HCT116 (cell line): ENCODE measurements at regions not wholly inside any gene's neighbourhood (a gene's known extent, or its start where the extent isn't known, plus 50 kb on each side); places are given as distances from the start of the nearest gene placed in this dataset.

ENCODE experiments used
- ATAC-seq: fragments of 200-7000 bp; cut with Tn5 transposase; 2 replicates; pipeline ENCODE4 v1.9.1; 2020; ENCODE audit warnings: mild to moderate bottlenecking, moderate library complexity
- BruUV-seq: library from RNA; stranded (reverse); fragments of 400-500 nt; replicated peaks from 2 replicates; lab custom pipeline; 2021; lab: Mats Ljungman, UMichigan
- CTCF ChIA-PET: fragments of 300-600 bp; sonication (Branson Sonifier 250); formaldehyde crosslinking; loops from one replicate; lab custom pipeline; 2021; ENCODE audit warnings: antibody characterized with exemption; lab: Charles Lee
- POLR2A ChIA-PET: fragments of 300-600, 350-600 bp; sonication (Branson Sonifier 250); formaldehyde crosslinking; loops from one replicate; lab custom pipeline; 2021; ENCODE audit warnings: antibody characterized with exemption; lab: Charles Lee
- RAD21 ChIA-PET, 2 experiments: fragments of 300-600 bp; sonication (Branson Sonifier 250); formaldehyde crosslinking; loops; one replicate each; lab custom pipeline; 2023; ENCODE audit warnings: low total read pairs in 2 of 2; ENCODE audit not compliant: uncharacterized antibody in 2 of 2, unreplicated experiment in 2 of 2, low non-redundant PET in 1 of 2; lab: Charles Lee
- DNase-seq: peaks from one replicate; pipeline ENCODE4 v3.0.0-alpha.2; 2010; ENCODE audit warnings: low read depth, low spot score
- H2AFZ ChIP-seq: fragments of 200-600 bp; shearing (Covaris generic), sonication (generic); 2 replicates; pipeline ENCODE4 v1.6.1; 2017; ENCODE audit warnings: low read depth, mixed run types, mixed read lengths, antibody characterized with exemption, low read length; ENCODE audit not compliant: poor library complexity, severe bottlenecking
- H3K27ac ChIP-seq: 2 replicates; pipeline ENCODE4 v1.5.1; 2012; ENCODE audit warnings: low read depth, low read length
- H3K27me3 ChIP-seq: fragments of 200-600 bp; sonication (generic); 2 replicates; pipeline ENCODE4 v1.6.1; 2016; ENCODE audit warnings: mixed run types, low read length, mixed read lengths; ENCODE audit not compliant: insufficient read depth
- H3K36me3 ChIP-seq, 2 experiments: fragments of 200-500 bp in 1 of 2; fragments of 200-600 bp in 1 of 2; sonication (Bioruptor generic) in 1 of 2; sonication (generic) in 1 of 2; 2 replicates each; pipeline versions ENCODE4 v1.5.1 to v1.6.1; 2014 to 2016; ENCODE audit warnings: low read length in 2 of 2, inconsistent platforms in 1 of 2, mixed read lengths in 1 of 2, mixed run types in 1 of 2; ENCODE audit not compliant: insufficient read depth in 2 of 2, control insufficient read depth in 1 of 2
- H3K4me1 ChIP-seq, 2 experiments: fragments of 200-600 bp in 1 of 2; sonication (generic) in 1 of 2; 2 replicates each; pipeline versions ENCODE4 v1.5.1 to v1.6.1; 2012 to 2017; ENCODE audit warnings: low read length in 2 of 2, inconsistent platforms in 1 of 2, mild to moderate bottlenecking in 1 of 2, mixed read lengths in 1 of 2, mixed run types in 1 of 2, moderate library complexity in 1 of 2; ENCODE audit not compliant: insufficient read depth in 2 of 2, control insufficient read depth in 1 of 2
- H3K4me2 ChIP-seq: fragments of 200-600 bp; sonication (generic); 2 replicates; pipeline ENCODE4 v1.6.1; 2017; ENCODE audit warnings: mixed run types, low read length, mixed read lengths
- H3K4me3 ChIP-seq, 2 experiments: fragments of 200-600 bp in 1 of 2; sonication (generic) in 1 of 2; replicated peaks in 1 of 2; 2 replicates each; pipeline ENCODE4 v1.5.1; 2011 to 2016; ENCODE audit warnings: low read length in 2 of 2, control low read depth in 1 of 2, low read depth in 1 of 2, mild to moderate bottlenecking in 1 of 2, mixed read lengths in 1 of 2, mixed run types in 1 of 2
- H3K79me2 ChIP-seq: fragments of 200-600 bp; sonication (generic); 2 replicates; pipeline ENCODE4 v1.6.1; 2017; ENCODE audit warnings: mild to moderate bottlenecking, mixed run types, low read length, moderate library complexity, mixed read lengths; ENCODE audit not compliant: insufficient read depth
- H3K9ac ChIP-seq: fragments of 200-600 bp; sonication (generic); 2 replicates; pipeline ENCODE4 v1.6.1; 2016; ENCODE audit warnings: low read length, mixed read lengths
- H3K9me2 ChIP-seq: fragments of 200-600 bp; sonication (generic), shearing (Covaris generic); 2 replicates; pipeline ENCODE4 v1.6.1; 2017; ENCODE audit warnings: mixed run types, mild to moderate bottlenecking, moderate library complexity; ENCODE audit not compliant: insufficient read depth
- H3K9me3 ChIP-seq, 2 experiments: fragments of 200-500 bp in 1 of 2; fragments of 200-600 bp in 1 of 2; sonication (Bioruptor generic) in 1 of 2; sonication (generic) in 1 of 2; 2 replicates each; pipeline ENCODE4 v1.6.1; 2014 to 2017; ENCODE audit warnings: low read length in 2 of 2, mixed read lengths in 2 of 2, inconsistent platforms in 1 of 2, low read depth in 1 of 2, mild to moderate bottlenecking in 1 of 2, mixed run types in 1 of 2, moderate library complexity in 1 of 2; ENCODE audit not compliant: control insufficient read depth in 1 of 2, insufficient read depth in 1 of 2
- H4K20me1 ChIP-seq: fragments of 200-600 bp; sonication (generic), shearing (Covaris generic); 2 replicates; pipeline ENCODE4 v1.6.1; 2017; ENCODE audit warnings: mixed run types, mild to moderate bottlenecking, moderate library complexity; ENCODE audit not compliant: insufficient read depth
- CBX3 ChIP-seq: IDR thresholded peaks from 2 replicates; pipeline ENCODE4 v1.6.1; 2012; ENCODE audit warnings: low read depth
- CEBPB ChIP-seq: IDR thresholded peaks from 2 replicates; pipeline ENCODE4 v1.6.1; 2012; ENCODE audit warnings: low read depth
- EGR1 ChIP-seq: IDR thresholded peaks from 2 replicates; pipeline ENCODE4 v1.6.1; 2012; ENCODE audit warnings: low read depth
- ELF1 ChIP-seq: IDR thresholded peaks from 2 replicates; pipeline ENCODE4 v1.6.1; 2012; ENCODE audit warnings: low read depth, borderline replicate concordance
- EZH2 ChIP-seq: fragments of 200-600 bp; sonication (generic); IDR thresholded peaks from 2 replicates; pipeline ENCODE4 v1.6.1; 2017; ENCODE audit warnings: antibody characterized with exemption, mixed run types
- EZH2phosphoT487 ChIP-seq: fragments of 200-600 bp; IDR thresholded peaks from 2 replicates; pipeline ENCODE4 v1.6.1; 2018; ENCODE audit warnings: antibody characterized with exemption, borderline replicate concordance
- FOSL1 ChIP-seq: IDR thresholded peaks from 2 replicates; pipeline ENCODE4 v1.6.1; 2012; ENCODE audit warnings: low read depth
- POLR2A ChIP-seq: IDR thresholded peaks from 2 replicates; pipeline ENCODE4 v1.7.0; 2011; ENCODE audit warnings: borderline replicate concordance; ENCODE audit not compliant: insufficient read depth, insufficient read length; ENCODE audit errors: extremely low read depth
- RAD21 ChIP-seq: IDR thresholded peaks from 2 replicates; pipeline ENCODE4 v1.6.1; 2012; ENCODE audit warnings: low read depth, mild to moderate bottlenecking
- SIN3A ChIP-seq: IDR thresholded peaks from 2 replicates; pipeline ENCODE4 v1.6.1; 2012; ENCODE audit warnings: low read depth
- SP1 ChIP-seq: IDR thresholded peaks from 2 replicates; pipeline ENCODE4 v1.6.1; 2012; ENCODE audit warnings: low read depth
- SRF ChIP-seq: IDR thresholded peaks from 2 replicates; pipeline ENCODE4 v1.6.1; 2012; ENCODE audit warnings: low read depth
- TCF7L2 ChIP-seq: IDR thresholded peaks from 2 replicates; pipeline ENCODE4 v1.7.0; 2011; ENCODE audit warnings: borderline replicate concordance, inconsistent platforms; ENCODE audit not compliant: insufficient read depth, insufficient read length; ENCODE audit errors: extremely low read depth
- YY1 ChIP-seq: IDR thresholded peaks from 2 replicates; pipeline ENCODE4 v1.6.1; 2011; ENCODE audit warnings: low read length, low read depth, moderate library complexity, mild to moderate bottlenecking; ENCODE audit not compliant: insufficient replicate concordance; ENCODE audit errors: extremely low read depth
- ZBTB33 ChIP-seq: IDR thresholded peaks from 2 replicates; pipeline ENCODE4 v1.6.1; 2011; ENCODE audit warnings: mild to moderate bottlenecking, low read length, moderate library complexity; ENCODE audit not compliant: insufficient replicate concordance; ENCODE audit errors: extremely low read depth
- ZFX ChIP-seq: fragments of 450-650 bp; IDR thresholded peaks from 2 replicates; pipeline ENCODE4 v1.6.1; 2017
- intact Hi-C: fragments of 100-400 bp; cut with micrococcal nuclease; formaldehyde crosslinking; loops from 2 replicates; pipeline ENCODE4 v1.10.0; 2022
- TF ChIP-seq, protein P1 (sequence below): IDR thresholded peaks from 2 replicates; pipeline ENCODE4 v1.6.1; 2012

DNA sequence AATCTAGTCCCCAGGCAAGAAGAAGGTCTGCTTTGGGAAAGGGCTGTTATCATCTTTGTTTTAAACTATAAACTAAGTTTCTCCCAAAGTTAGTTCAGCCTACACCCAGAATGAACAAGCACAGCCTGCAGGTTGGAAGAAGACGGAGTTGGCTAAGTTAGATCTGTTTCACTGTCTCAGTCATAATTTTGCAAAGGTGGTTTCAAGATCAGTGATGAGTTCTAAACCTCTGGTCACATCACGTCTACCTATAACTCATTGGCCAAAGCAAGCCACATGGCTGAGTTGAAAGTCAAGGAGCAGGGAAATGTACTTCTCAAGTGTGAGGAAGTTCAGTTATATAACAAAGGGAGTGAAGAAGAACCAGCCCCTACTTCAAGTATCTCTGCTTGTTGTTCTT lies 50.5 kb upstream of the ECI2 start:
- ChIA-PET RAD21 (no interaction called here), CTCF (no interaction called here), POLR2A (no interaction called here)
- Histone ChIP-seq H3K4me1 (no peaks in the 10 kb centered on the region), H3K9me2 (no peaks in the 10 kb centered on the region; the same call in 1 of the 2 replicates), H3K79me2 (no peaks in the 10 kb centered on the region), H3K27me3 (no peaks in the 10 kb centered on the region), H3K4me3 (no peak overlapping the region), H3K36me3 (no peaks in the 10 kb centered on the region), H4K20me1 (no peaks in the 10 kb centered on the region), H3K9ac (no peak overlapping the region), H2AFZ (no peak overlapping the region), H3K27ac (no peak overlapping the region), H3K4me2 (no peak overlapping the region), H3K9me3 (no peaks in the 10 kb centered on the region)
- TF ChIP-seq RAD21 (no peak), EZH2 (no peak), EZH2phosphoT487 (no peak), FOSL1 (no peak), SP1 (no peak), POLR2A (no peak), ELF1 (no peak), ZFX (no peak), EGR1 (no peak), CBX3 (no peak), SIN3A (no peak), CEBPB (no peak), TCF7L2 (no peak), SRF (no peak), YY1 (no peak), ZBTB33 (no peak)
- TF ChIP-seq, protein P1, sequence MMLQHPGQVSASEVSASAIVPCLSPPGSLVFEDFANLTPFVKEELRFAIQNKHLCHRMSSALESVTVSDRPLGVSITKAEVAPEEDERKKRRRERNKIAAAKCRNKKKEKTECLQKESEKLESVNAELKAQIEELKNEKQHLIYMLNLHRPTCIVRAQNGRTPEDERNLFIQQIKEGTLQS: no peak
- ATAC-seq (no peak), DNase-seq (no peak)
- intact Hi-C loops: no loop called here
- BruUV-seq: no TSS peak
